GM21515 (cell line): ENCODE measurements at regions not wholly inside any gene's neighbourhood (a gene's known extent, or its start where the extent isn't known, plus 50 kb on each side); places are given as distances from the start of the nearest gene placed in this dataset.

Experiments used
- ATAC-seq: cut with Tn5 transposase; IDR thresholded peaks from one replicate; pipeline ENCODE4 v1.9.1; 2021; ENCODE audit not compliant: unreplicated experiment

DNA sequence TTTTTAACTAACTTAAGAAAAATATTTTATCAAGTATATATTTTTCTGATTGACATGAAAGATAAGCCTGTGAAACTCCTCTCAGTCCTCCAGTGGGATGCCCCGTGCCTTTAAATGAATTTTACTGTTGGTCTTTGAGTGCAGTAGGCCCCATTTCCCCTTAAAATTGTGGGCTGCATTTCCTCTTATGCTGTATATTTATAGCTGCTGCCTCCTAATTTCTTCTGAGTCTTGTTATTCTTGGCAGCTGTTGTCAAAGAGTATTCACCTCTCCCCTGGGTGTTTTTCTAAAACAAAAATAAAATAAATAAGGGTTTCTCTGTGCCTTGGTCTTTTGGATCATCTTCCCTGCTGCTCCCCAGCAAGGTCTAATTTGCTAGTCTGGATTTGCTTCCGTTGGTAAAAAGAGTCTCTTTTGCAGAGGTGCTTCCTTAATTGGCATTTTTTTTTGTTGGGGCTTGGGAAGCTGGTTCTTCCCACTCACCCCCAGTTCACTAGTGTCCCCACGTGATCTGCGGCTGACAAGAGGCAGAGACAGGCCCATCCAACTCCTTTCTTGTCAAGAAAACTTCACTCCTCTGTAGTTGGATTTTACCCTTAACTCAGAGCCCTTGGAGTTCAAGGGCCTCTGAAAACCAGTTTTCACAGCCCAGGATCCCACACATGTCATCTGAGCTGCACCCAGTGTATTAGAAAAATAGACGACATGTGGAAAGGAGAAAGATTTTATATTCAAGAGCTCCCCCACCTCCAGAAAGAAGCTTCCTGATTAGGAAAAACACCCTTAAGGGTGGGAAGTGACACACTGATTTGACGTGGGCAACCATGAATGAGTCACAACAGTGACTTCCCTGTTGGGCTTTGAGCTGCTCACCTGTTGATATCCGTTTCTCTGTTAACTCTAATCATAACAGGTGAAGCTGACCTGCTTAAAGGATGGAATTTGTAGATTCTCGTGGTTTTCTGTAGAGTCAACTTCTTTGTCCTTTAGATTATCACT, 431.5 kb downstream of the DCDC2C start:
- ATAC-seq = no peak

GRCh38 chr2:4135765-4136164, 432.4 kb downstream of the DCDC2C start:
- no peak for ATAC-seq

DNA sequence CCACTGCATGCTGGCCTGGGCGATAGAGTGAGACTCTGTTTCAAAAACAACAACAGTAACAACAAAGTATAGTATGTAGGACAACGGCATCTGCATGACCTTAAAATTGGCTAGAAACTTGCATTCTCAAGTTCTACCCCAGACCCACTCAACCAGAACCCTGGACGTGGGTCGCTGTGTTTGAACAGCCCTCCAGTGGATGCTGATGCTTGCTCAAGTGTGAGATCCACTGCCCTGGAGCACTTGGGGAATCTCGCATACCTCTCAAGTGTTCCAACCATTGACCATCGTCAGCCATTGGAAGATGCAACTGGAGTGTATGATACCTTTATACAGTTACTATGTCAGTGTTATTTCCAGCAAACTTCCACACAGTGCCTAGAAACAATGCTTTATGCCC, 435.9 kb downstream of the DCDC2C start:
- ATAC-seq = no peak

- ATAC-seq = no peak
These were observed 436.4 kb downstream of the DCDC2C start for GRCh38 chr2:4139731-4140130.

DNA sequence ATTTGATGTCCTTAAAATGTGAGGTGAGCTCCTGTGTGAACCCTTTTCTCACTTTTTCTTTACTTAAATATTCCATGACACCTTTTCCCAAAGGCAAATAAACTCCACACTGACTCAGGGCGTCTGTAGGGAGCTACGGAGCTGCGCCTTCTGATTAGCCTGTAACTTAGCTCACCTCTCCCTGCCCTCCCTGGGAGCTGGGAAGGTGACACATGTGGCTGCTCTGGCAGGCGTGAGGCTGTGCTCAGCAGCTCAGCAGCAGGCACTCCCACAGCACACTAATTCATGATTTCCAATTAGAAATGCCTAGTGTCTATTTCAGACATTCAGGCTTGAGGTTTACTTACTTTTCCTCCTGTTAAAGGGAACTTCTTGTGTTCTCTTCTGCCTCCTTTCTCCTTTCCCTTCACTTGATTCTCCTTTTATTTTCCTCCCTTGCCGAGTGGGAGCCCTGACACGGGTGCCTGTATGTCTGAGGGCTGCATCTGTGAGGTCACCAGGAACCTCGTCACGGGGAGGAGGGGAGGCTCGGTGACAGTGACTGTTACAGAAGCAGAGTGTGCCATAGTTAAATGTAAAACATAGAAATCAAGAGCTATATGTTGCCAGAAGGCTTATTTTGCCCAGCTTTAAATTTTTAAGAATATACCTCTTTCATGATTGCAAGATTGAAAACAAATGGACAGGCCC, 437.1 kb downstream of the DCDC2C start:
- no peak for ATAC-seq

DNA sequence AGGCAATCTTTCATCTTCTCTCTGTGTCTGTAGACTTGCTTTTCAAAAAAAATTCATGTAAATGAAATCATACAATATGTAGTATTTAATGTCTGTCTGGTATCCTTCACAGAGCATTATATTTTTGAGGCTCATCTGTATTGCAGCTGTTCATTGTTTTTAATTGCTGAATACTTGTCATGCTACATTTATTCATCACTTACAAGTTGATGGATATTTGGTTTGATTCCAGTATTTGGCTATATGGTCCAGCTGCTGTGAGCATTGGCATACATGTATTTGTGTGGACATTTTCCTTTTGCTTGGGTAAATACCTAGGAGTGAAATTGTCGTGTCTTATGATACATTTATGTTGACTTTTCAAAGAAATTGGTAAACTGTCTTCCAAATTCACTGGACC, 441.4 kb downstream of the DCDC2C start:
- no peak for ATAC-seq

- no peak for ATAC-seq
These were observed 448.1 kb downstream of the DCDC2C start for GRCh38 chr2:4151521-4151920.

GRCh38 chr2:4152051-4152450, 448.7 kb downstream of the DCDC2C start:
- no peak for ATAC-seq

DNA sequence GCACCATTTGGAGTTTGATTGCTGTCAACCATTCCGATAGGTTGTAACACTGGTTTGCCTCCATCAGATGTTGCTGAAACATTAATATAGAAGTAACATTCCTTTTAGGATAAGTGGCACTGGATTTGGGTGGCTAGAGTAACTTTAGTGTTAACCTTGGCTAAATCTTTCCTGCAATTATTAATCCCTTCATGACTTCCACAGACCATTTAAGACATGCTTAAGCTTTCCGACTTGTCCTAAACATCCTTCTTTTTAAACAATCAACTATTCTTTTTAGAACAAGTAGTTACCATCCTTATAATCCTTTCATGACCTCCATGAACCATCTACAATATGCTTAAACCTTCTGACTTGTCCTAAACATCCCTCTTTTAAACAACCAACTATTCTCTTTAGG, 465.5 kb downstream of the DCDC2C start:
- ATAC-seq = no peak

DNA sequence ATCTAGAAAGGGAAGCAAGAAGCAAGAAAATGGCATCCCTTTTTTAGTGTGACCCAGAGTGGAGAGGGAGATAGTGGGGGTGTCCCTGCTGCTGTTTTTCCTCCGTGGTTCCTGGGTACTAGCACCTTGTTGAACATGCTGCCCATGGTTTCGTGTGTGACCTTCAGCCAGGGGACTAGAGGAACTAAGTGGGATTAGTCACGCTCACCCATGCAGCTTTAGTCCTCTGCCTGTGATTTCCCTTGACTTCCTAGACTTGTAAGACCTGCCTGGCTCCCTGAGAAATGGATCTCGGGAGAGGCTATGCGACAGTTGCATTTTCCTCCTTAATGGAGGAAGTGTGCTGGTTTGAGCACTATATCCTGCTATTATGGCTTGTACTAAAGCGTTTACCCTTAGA, 471.4 kb downstream of the DCDC2C start:
- ATAC-seq = no peak

DNA sequence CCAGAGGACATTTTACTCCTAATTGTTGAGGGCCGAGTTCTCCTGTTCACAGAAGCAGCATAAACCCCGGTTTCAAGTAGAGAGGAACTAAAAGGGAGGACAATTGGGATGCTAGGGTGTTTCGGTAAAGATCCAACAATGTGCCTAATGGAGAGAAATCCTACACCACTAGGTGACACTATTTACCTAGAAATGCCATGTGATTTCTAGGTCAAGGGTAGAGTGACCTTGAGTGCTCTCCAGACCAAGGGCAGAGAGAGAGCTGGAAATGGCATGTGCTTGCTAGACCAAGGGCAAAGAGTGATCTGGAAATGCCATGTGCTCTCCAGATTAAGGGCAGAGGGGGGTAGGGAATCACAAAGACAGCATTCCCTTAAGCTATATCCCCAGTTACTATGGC, 472.0 kb downstream of the DCDC2C start:
- no peak for ATAC-seq

DNA sequence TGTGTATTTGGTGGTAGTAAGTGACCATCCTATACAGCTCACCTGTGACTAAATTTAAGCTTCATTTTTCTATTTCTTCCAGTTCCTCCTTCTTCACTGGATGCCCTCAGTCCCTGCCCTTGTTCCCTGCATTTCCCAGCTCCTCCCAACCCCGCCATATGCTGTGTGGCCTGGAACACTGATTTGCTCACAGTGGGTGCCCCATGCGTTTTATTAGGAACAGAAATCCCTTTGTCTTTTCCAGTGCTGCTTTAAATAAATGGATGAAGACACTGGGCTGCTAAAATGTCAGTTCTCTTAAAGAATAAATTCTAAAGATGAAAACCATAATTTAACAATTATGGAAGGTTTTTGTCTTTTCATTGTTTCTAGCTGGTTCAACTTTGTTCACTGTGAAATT, 477.3 kb downstream of the DCDC2C start:
- no peak for ATAC-seq

GRCh38 chr2:4181062-4181461, 477.7 kb downstream of the DCDC2C start:
- no peak for ATAC-seq

- no peak for ATAC-seq
These were observed 485.2 kb downstream of the DCDC2C start for GRCh38 chr2:4188561-4188960.

DNA sequence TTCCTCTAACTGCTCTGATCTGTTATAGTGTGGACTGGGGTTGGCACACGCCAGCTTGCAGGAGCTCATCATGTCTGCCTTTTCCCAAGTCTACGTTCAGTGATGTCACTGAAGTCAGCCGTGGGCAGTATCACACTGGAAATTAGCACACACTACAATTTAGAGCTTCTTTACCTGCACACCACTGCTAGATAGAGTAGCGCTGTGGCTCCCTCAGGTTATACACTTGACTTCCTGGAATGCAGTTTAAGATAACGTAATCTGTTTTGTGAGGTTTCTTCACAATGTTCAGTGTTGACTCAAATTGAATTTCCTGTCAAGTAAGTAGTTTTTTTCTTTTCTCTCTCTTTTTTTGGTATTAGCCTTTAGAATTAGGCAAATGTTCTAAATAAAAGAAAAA, 487.2 kb downstream of the DCDC2C start:
- no peak for ATAC-seq

DNA sequence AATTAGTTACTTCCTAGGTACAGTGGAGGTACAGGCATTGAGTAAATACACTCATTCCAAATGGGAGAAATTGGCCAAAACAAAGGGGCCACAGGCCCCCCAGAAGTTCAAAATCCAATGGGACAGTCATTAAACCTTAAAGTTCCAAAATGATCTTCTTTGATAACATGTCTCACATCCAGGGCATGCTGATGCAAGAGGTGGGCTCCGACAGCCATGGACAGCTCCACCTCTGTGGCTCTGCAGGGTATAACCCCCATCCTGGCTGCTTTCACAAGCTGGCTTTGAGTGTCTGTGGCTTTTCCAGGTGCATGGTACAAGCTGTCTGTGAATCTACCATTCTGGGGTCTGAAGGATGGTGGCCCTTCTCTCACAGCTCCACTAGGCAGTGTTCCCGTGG, 488.7 kb downstream of the DCDC2C start:
- no peak for ATAC-seq

GRCh38 chr2:4214444-4215205, 511.2 kb downstream of the DCDC2C start:
- no peak for ATAC-seq

- no peak for ATAC-seq
These were observed 514.4 kb downstream of the DCDC2C start for GRCh38 chr2:4217737-4218136.

- no peak for ATAC-seq
These were observed 515.7 kb downstream of the DCDC2C start for GRCh38 chr2:4219101-4219500.

GRCh38 chr2:4219571-4219970, 516.2 kb downstream of the DCDC2C start:
- ATAC-seq = no peak

DNA sequence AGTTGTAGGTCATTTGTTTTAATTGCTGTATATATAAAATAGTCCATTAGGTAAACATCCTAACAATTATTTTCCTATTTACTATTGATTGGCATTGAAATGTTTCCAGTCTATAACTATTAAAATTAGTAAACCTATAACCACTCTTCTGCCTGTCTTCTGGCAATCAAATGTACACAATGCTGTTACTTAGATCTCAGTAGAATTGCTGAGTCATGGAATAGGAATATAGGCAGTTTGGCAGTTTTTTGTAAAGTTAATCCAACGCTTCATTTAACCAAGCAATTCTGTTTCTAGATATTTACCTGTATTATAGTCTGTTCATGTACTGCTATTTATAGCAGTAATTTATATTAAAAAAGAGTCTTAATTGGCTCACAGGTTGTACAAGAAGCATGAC, 518.1 kb downstream of the DCDC2C start:
- no peak for ATAC-seq

- no peak for ATAC-seq
These were observed 518.5 kb downstream of the DCDC2C start for GRCh38 chr2:4221845-4222244.
